Stimulated activated CD8-positive, alpha-beta memory T cell treated with anti-CD3 and anti-CD28 coated beads, Interleukin-15, amount 100 ng/mL, for 4 hours (primary cell): ENCODE measurements at regions not wholly inside any gene's neighbourhood (a gene's known extent, or its start where the extent isn't known, plus 50 kb on each side); places are given as distances from the start of the nearest gene placed in this dataset.

ENCODE experiments used
- DNase-seq, 2 donors: peaks; one replicate each; pipeline ENCODE4 v3.0.0-alpha.2; 2020; ENCODE audit warnings: low read depth in 2 of 2

DNA sequence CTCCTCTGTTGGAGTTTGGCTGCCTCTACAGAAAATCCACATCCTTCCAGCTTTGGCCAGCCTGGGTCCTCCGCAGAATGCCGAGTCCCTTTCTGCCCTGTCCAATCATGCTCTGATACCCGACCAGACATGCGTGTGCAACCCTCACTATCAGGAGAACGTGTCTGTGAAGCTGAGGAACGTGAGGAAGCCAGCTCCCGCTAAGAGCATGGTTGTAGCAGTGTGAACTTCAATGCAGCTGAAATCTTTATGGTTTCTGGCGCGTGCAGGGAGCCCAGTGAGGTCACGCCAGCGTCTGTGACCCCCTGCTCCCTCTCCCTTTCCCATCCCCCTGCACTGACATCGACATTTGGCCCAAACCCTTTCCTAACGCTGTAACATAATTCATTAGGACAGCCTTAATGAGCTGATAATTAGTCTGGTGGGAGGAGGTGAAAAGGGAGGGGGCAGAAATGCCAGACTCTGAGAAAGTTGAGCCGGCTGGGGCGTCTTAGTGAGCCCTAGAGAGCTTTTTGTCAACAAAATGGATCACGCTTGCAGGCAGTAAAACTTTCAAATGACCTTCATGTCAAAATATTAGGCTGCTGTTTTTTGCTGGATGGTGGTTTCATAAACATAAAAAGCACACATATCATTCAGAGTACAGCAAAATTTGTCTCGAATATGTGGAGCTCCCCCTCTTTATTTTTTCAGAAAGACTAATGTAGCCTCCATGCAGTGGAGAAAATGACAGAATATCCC is 423.3 kb downstream of the QKI start:
- no peak for DNase-seq

DNA sequence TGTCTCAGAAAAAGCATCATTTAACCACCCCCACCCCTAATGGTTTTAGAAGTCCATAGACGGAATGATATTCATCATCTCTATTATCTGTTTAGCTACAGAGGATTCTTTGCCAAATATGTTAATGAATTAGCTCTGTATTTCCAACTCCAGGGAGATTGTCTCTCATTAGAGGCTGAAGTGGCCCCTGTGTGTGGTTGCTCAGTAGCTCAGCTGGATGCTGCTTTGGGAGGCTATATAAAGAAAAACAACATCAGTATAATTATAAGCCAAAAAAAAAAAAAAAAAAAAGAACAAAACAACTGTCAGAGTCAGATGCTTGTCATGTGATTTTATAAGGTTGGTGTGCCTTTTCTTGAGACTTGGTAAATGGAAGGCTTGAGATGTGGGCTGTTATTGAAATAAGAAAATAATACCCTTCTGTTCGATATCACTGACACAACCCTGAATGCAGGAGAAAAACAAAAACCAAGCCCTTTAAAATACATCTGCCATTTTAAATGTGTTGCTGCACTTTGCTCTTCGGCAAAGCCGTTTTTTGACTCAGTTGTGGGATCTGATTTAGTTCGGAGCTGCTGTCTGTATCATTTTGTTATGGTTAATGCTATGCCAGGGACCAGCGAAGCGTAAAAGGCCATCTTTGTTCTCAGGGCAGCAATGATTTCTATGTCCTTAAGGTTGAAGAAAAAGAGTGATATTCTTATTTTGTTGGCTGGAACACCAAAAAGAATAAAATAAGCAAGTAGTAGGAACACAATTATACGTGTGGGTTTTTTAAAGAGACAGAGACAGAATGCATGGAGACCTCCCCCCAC is 422.6 kb downstream of the QKI start:
- no peak for DNase-seq

DNA sequence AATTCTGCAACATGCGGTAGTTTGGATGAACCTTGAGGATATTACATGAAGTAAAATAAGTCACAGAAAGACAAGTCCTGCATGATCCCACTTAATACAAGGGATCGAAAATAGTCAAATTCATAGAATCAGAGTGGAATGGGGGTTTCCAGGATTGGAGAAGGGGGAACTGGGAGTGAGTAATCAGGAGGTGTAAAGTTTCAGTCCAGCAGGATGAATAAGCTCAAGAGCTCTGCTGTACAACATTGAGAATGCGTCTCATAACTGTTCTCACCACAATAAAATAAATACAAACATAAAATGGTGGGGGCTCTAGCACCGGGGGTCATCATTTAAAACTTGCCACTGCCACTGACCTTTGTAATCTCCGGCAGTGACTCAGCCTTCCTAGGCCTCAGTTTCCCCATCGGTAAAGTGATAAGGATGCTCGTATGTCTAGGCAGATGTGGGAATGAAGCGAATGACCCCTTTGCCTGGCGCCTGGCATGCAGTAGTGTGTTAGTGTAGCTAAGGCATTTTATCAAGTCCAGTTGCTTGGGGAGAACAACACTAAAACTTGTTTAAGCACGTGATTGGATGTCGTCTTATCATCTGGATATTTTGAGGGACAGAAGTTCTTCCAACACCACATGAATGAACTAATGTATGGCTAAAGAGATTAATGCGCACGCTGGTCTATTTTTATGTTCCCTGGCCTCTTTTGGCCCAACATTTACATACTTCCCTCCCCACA is 421.1 kb downstream of the QKI start:
- no peak for DNase-seq

DNA sequence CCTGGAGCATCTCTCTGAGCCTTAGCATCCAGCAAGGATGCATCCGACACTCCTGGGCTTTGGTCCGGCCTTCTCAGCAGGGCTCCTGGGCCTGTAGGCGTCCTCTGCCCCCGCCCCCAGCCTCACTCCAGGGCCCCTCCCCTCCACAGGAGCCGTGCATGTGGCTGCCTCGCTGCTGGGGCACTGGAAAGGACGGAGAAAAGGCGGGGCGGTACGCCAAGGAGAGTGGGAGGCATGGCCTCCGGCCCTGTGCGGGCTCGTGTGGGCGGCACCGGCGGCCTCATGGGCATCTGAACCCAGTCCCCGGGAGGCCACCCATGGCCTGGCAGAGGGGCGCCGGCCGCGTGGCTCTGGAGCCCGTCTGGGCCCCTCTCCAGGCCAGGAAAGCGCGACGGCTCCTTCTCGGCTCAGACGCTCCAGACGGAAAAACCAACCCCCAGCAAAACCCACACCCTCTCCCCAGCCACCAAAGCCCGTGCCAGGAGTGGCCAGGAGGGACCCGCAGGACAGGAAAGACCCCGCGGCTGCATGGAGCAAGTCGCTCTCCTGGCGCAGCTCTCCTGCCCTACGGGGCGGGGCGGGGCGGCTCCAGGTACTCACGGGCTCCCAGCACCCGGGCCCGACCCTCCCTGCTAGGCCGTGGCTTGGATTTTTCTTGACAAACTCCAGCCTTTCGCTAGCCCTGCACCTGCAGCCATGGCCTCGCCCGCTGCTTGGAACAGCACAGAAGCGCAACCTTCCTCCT is 419.9 kb downstream of the QKI start:
- DNase-seq = no peak

DNA sequence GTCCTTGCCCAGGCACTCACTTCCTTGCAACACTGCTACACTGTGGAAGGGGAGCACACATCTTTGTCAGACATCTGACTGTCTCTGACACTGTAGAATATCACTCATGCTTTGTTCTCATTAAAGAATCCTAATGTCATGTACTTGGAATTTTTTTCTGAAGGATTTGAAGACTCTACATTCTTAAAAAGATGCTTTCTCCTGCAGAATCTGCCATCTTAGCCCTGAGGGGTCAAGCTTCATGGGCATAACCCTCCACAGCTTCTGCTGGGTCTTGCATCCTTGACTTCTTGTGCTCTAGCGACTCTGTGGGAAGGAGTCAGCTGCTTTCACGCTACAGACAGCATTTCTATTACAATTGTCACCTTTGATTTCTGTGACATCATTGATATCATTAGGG is 417.2 kb downstream of the QKI start:
- no peak for DNase-seq

DNA sequence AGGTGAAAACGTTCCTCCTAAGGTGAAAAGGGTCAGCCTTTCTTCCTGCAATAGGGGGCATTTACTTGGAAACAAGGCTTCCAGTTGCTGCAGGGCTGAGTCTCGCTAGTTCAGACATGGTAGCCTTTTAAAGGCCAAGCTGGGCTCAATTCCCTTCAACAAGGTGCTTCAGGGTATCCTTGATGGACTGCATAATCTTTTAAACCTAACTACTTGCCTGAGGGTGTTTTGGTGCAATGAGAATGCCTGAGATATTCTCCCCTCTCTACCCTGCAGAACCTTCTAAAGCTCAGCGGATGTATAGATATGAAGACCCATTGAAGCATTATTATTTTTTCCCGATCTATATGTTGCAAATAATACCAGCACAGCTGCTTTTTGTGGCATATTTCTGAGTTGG is 416.1 kb downstream of the QKI start:
- no peak for DNase-seq

DNA sequence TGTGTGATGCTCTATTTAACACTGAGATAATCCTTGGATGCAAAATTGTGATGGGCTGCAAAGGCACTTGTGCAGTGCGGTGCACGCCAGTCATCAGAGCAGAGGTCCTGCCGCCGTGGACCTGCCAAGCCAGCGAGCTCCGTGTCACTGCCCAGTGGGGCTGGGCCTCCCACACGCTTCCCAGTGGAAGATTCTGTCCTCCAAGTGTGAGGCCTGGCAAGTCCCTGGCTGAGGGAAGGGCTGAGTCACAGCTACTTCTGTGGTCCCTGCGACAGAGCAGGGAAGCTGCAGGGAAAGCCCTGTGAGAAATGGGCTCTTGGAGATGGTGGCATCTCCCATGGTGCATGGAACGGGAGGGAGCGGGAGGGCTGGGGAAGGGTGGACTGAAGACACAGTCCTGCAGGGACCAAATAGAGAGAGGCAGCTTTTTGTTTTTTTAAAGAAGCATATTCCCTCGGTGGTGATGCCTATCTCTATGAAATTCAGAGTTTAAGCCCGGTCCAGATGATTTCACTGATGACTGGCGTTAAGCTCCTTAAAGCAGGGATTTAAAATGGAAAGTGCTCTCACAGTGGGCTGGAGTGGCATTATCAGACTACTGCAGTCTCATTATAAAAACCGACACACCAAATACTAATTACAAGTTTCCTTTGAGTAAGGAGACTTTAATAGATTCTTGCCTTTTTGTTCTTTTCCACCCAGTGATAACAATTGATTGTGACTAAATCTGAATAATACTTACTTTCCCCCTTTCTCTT is 413.7 kb downstream of the QKI start:
- no peak for DNase-seq

DNA sequence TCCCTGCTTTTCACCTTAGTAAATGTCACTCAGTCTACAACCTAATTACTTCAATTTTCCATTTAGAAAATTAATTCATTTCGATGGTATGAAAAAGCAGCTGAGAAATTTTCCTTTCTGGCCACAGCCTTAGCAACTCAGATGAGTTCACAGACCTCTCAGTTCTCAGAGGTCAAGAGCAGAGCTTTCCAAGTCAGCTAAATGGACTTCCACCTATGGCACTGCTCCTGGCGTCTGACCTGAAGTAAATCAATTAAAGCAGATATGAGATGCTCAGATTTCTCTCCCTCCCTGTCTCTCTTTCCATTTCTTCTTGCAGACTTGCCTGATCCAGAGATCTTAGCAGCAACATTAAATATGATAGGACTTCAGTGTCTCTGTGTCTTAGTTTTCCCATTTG is 412.6 kb downstream of the QKI start:
- DNase-seq = no peak

DNA sequence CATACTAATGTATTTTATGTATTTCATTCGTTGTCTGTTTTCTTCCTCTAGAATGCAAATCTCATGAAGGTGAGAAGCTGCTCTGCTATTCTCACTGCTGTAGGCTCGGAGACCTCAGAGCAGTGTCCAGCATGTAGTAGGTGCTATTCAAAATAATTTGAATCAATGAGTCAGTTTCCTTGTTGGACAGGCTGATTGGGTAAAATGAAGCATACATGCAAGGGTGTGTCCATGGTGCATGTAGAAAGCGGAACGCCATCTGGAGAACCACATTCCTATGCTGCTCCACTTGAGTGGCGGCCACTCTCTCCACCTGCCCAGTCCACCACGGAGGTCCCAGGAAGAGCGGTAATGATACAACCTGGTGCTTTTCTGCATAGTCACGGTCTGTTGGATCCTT is 412.1 kb downstream of the QKI start:
- no peak for DNase-seq

DNA sequence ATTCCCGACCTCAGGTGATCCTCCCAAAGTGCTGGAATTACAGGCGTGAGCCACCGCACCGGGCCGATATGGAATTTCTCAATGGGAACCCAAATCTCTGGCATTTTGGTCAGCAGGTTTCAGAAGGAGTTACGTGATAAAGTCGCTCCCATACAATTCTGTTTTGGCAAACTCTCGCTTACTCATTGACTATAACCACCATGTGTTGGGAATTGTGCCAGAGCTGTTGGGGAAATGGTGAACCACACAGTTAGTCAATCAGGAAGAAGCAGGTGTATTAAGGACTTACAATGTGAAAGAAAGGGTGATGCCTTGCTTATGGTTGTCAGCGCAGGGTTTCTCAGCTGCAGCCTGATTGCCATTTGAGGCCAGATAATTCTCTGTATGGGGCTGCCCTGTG is 410.5 kb downstream of the QKI start:
- no peak for DNase-seq

DNA sequence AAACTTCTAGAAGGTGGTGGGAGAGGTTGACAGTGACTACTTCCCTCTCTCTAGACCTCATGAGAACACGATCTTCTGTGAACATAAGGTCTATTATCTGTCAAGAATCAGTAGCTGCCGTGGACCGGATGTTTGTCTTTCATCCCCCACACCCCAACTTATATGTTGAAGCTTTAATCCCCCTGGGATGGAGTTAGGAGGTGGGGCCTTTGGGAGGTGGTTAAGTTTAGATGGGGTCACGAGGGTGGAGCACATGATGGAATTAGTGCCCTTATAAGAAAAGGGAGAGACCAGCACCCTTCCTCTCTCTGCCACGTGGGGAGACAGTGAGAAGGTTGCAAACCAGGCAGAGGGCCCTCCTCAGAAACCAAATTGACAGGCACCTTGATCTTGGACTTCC is 409.1 kb downstream of the QKI start:
- no peak for DNase-seq

DNA sequence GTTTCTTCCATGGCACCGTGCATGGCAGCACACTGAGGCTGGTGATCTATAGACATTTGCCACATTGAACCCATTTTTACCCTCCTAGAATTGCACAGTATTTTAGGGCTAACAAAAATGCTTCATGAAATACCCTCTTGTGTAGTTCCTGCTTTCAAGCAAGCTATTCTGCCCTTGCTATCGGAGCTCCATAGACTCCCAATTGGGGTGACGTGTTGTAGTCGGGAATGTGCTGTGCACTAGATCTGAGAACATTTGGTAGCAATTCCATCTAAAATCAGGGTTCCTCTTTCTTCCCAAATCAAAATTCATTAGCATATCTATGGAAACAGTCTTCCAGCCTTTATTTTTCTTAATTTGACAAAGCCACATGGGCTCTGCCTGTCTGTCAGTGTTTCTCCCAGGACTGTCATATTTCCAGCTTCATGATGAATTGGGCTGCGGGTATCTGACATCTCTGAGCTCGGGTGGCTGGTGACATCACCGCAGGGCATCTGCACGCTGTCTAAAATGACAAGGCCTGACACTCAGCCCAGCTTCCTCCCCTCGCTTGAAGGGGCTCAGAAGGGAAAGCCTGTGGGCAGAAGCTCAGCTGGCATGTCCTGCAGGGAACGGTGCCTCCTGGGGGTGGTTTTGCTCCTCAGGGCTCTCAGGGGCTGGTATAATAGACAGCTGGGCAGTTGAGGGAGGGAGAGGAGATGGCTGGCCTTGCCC is 406.4 kb downstream of the QKI start:
- DNase-seq = no peak

DNA sequence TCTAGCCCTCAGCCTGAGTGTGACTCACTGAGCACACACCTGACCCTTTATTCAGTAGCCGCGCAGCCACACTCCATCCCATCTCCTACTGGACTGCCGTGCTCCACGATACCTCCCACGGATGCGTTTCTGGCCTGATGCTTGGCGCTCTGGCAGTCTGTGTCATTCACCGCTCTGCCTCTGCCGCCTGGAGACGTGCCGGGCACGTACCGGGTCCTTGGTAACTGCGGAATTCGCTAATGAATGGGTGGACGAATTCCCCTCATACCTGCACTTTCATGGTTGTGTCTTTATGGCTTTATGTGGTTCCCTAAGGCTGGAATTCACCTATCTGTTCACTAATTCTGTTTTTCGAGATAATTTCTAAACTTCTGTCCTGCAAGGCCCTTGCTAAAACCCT is 405.7 kb downstream of the QKI start:
- DNase-seq = no peak

DNA sequence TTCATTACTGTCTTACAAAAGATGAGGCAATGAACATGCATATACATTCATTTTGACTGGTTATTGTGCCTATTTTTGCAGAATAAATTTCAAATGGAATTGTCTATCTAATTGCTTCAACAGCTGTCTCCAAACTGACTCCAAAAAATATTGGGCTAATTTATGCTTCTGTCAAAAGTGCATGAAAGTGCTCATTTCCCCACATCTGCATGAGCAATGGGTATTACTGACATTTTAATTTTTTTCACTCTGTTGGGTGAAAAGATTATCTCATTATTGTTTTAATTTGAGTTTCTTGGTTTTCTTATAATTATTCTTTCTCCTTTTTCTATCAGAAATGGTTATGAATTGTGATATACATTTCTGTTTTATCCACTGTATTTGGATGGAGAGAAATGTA is 404.2 kb downstream of the QKI start:
- DNase-seq = no peak

DNA sequence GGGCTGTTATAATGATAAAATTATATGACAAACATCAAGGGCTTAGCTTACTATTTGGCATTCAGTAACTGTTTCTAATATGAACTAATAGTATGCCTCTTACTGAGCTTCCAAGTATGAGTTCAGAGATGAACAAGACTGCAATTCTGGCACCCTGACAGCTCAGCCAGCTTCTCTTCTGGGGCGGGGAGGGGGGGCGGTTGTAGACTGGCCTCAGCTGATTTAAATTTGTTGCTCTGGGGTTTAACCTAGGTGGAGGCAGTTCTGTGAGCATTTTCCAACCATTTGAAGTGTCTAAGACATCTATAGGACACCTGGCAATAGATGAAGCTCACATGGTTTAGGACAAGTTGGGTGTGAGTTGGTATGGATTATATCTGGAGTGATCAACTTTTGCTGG is 401.9 kb downstream of the QKI start:
- DNase-seq = no peak

DNA sequence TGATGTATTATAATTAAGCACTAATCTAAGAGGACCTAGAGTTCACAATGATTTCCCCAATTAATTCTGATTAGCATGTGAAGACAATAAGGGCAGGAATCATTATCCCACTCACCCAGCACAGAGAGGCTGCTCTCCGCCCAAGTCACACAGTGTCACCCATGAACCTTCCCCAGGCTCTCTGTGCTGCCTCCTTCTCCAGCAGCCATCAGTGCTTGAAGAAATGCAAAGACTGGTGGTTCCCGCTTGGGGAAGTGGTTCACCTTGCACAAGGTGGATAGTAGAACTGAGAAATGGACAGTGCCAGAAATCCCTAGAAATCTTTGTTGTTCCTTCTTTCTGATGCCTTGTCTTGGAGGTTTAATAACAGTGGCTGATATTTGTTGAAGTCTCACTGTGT is 401.3 kb downstream of the QKI start:
- no peak for DNase-seq

DNA sequence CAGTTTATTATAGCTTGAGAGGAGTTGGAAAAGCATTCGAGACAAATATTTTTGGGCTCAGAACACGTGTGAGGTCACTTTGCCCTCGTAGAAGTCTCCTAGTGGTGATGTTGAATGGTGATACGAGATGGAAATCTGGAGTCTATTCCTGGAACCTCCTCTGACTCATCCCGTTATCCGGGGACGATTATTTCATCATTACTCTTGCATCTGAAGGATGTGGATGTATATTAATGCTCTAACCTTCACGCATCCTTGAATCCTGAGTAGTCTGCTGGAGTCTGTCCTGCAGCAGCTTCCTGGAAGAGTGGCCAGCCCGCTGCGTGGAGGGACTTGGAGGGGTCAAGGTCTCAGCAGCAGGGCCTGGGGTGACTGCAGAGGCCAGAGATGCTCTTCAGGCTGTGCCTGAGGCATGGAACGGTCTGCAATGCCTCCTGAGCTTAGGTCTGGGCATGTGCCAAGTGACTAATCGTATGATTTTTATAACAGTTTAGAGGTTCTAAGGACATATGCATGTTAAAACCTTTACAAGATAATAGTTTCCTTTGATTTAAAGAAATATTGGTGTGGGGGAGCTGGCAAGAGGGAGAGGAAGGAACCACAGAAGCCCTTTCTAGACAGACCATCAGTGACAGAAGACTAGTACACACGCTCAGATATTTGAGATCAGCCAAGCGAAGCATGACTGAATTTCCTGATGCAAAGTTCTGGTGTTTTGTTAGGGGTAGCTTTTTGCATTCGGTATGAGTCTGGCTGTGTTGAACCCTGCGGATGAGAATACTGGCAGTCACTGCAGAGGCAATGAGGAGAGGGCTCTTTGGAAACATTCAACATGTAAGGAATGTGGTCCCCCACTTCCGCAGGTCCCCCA is 400.2 kb downstream of the QKI start:
- no peak for DNase-seq

DNA sequence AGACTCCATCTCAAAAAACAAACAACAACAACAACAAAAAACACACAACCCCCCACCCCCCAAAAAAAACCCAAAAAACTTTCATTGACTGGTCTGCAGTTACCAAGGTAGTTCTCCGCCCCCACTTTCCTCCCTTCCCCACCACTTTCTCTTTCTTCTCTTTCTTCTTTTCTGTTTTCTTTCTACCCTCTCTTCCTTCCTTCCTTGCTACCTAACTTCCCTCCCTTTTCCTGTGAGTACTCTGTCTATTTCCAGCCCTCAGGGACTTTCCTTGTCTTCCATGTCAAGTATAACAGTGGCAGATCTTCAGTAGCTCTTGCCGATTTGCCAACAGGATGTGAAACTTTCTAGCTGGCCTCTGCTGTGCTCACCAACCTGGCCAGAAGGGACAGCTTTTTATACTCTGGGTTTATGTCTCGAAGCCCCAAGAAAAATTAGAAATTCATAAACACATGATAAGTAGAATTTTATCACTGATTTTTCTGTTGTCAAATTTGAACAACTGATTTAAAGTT is 399.5 kb downstream of the QKI start:
- no peak for DNase-seq

DNA sequence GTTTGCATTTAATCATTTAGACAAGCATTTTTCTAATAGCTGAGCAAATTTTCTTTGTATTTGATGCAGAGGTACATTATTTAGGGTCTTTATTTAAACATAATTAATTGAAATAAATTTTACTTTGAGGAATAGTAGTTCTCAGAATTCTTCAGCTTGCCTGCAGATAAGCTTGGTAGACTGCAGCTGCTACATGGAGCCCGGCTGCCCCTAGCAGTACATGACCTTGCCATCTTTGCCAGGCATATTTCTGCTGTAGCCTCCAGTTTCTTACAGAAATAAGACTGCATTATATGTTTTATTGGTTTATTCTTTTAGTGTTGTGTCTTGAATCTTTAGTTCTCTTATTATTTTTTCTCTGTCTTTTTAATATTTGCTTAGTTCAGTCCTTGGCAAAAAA is 396.8 kb downstream of the QKI start:
- DNase-seq = no peak
